ENCODE measurements at regions not wholly inside any gene's neighbourhood (a gene's known extent, or its start where the extent isn't known, plus 50 kb on each side); places are given as distances from the start of the nearest gene placed in this dataset.

DNA sequence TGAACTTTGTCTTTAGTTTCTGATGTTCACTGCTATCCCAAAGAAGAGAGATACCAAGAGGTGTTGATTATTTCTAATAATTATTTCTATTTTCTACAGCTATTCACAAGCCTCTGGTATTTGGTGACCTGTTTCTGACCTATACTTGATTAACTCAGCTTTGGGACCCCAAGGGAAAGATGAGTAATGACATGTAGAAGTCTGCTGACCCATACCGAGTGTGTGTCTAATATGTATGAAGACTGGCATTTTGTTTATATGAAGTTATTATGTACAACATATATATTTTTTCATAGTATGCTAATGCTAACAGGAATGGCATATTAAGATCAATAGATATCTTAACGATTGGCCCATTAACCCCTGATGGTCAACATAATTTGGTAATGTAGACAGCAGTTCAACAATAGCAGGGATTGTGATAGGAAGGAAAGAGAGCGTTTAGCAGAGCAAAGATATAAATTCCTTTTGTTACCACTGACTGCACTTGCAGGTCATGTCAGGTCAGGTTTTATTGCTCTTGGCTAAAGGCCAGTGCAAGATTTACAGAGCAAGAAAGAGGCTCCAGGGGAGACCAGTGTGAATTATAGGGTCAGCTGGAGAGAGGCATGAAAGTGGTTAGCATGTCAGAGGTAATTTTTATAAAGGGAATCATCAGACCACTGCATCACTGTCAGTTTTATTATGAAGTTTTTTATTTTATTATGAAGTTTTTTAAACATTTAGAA is 94.7 kb upstream of the DIPK2B start:
- DNase-seq (ENCODE audit: low read depth), result no peak

DNA sequence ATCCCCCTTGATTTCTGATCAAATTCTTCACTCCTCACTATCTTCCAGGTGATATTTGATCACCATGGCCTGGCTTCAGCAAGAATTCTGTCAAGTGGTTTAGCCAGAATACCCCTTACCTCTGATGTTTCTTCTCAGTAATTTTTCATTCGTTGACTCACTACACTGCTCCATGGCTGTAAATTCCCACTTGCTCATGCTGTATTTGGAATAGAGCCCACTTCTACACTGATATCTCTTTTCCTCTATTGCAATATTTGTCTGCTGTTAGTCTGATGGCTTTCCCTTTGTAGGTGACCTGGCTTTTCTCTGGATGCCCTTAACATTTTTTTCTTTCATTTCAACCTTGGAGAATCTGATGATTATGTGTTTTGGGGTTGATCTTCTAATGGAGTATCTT is 73.9 kb upstream of the DIPK2B start:
- DNase-seq (ENCODE audit: low read depth), result no peak

DNA sequence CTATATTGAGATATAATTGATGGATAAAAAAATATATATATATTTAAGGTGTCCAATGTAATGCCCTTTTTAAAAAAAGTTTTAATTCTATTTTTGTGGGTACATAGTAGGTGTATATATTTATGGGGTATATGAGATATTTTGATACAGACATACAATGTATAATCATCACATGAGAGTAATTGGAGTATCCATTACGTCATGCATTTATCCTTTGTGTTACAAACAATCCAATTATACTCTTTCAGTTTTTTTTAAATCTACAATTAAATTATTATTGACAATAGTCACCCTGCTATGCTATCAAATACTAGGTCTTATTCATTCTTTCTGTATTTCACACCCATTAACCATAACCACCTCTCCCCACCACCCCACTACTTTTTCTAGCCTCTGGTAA is 66.3 kb upstream of the DIPK2B start:
- no peak for DNase-seq (ENCODE audit: low read depth)

DNA sequence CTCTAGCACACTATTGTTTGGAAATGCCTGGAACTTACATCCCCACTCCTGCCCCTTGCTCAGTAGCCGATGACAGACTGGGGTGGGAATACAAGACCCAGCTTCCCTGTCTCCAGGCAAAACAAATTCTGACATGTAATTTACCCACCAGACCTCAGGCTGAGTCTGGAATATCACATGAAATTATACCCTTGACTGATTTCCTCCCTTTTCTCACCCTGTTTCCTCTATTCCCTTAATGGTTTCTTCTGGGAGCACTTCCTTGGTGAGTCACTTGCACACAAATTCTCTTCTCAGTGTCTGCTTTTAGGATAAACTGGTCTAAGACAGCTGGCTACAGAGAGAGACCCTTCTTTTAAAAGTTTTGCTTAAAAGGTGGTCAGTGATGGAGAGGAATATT is 65.8 kb upstream of the DIPK2B start:
- no peak for DNase-seq (ENCODE audit: low read depth)

DNA sequence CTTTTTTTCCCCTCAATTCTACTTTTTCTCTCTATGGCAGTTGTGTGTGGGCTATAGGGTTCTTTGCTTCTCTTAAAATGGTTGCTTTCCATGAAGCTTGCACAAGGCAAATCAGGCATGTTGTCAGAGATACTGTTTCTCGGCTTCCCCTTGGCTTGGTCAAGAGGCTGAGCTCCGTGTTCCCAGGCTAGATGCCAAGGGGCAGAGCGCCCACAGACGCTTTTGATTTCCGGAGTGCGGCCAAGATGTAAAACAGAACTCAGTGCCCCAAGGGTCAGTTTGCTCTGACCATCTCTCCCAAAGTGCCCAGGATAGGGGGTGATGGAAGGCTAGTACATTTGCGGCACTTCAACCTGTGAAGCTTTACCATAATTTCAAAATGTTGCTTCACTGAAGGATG is 64.2 kb upstream of the DIPK2B start:
- no peak for DNase-seq (ENCODE audit: low read depth)

DNA sequence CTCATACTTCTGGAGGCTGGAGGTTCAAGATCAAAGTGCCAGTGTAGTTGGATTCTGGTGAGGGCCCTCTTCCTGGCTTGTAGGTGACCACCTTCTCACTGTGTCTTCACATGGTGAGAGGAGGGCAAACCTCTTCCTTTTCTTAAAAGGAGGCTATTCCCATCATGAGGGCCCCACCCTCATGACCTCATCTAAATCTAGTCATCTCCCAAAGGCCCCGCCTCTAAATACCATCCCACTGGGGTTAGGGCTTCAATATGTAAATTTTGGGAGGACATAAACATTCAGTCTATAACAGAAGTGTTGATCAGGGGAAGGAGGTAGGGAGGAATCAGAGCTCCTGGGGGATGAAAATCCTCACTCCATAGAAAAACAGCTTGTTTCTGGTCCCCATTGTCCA is 60.8 kb upstream of the DIPK2B start:
- DNase-seq (ENCODE audit: low read depth), result no peak

DNA sequence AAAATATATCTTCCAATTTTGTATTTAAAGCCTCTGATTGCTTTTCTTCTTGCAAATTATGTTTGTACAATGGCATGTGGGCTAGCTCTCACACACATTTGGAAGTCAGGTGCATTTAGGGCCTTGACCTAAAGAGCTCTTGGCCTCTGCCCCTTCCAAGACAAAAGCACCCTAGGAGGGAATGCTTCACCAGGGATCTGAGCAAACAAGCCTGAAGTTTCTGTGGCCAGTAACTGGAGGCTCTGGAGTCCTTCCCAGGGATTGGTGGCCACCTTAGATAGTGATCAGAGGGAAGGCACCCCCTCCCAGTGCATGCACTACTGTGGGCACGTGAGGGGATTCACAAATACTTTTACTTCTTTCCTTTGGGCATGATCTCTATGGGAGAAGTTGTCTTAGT is 60.3 kb upstream of the DIPK2B start:
- no peak for DNase-seq (ENCODE audit: low read depth)

DNA sequence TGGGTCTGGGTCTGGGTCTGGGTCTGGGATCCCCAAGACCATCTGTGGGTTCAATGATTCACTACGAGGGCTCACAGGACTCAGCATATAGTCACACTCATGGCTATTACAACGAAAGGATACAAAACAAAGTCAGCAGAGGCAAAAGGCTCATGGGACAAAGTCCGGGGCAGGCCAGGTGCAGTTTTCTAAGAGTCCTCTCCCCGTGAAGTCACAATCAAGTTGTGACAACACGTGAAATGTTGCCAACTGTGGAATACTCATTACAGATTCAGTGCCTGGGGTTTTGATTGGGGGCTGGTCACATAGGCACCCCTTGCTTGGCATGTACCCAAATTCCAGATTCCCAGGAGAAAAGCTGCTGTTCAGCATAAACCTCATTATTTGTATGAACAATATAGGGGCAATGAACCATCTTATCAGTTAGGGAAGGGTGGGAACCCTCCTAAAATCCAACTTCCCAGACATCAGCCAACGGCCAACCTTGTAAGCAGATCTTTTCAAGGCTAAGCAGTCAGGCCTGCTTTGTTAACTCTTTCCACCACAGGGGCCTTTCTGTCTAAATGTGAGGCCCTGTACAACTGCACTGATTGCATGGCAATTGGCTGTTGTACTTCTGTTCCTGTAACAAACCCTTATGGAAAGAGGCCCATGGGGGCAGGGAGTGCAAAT is 58.2 kb upstream of the DIPK2B start:
- DNase-seq (ENCODE audit: low read depth), result no peak

Data from stimulated activated CD4-positive, alpha-beta T cell treated with anti-CD3 and anti-CD28 coated beads, Interleukin-2, amount 100 ng/mL, for 4 hours (primary cell).